HG03103 (cell line): ENCODE measurements at regions not wholly inside any gene's neighbourhood (a gene's known extent, or its start where the extent isn't known, plus 50 kb on each side); places are given as distances from the start of the nearest gene placed in this dataset.
"Not testable (repeated sequence)": the region's sequence is repeated elsewhere in the genome, so short reads cannot be mapped to it uniquely, and the experiment has no call there.

Experiments used
- ATAC-seq: cut with Tn5 transposase; IDR thresholded peaks from one replicate; pipeline ENCODE4 v1.9.1; 2021; ENCODE audit warnings: low read depth; ENCODE audit not compliant: unreplicated experiment

DNA sequence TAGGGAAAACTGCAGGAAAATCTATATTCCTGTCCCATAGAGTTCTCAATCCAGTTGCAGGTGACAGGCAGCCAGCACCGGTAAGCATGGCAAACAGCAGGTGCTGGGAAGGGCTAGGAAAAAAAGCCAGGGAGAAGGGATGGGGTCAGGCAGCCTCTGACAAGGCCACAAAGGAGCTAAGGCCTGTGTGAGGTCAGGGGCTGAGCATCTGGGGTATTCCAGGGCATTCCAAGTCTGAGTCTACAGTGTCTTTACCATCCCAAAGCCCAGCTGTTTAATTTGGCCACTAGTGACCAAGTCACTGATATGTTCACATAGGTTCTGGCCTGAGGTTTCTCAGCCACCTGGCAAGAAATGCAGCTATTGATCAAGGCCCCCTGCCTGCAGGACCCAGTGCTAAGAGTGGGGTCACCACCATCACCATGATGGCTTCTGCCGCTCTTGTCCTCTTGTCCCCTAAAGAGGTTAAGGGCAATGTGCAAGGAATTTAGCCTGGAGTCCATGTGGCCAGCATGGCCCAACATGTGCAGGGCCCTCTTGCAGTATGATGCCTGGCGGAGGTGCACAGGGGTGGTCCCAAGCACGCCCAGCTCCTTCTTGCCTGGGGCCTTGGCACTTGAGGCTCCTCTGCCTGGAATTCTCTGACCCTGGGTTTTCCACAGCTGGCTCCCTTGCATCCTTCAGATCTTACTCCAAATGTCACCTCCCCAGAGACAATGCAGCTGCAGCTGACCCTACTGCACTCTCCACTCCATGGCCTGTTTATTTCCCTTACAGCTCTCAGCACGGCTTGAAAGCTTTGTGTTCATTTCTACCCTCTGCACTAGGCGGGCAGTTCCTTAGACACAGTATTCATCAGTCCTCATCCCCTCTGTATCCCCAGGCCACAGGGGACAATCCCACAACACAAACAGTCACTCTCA, 213.1 kb downstream of the MSX2 start:
- no peak for ATAC-seq

DNA sequence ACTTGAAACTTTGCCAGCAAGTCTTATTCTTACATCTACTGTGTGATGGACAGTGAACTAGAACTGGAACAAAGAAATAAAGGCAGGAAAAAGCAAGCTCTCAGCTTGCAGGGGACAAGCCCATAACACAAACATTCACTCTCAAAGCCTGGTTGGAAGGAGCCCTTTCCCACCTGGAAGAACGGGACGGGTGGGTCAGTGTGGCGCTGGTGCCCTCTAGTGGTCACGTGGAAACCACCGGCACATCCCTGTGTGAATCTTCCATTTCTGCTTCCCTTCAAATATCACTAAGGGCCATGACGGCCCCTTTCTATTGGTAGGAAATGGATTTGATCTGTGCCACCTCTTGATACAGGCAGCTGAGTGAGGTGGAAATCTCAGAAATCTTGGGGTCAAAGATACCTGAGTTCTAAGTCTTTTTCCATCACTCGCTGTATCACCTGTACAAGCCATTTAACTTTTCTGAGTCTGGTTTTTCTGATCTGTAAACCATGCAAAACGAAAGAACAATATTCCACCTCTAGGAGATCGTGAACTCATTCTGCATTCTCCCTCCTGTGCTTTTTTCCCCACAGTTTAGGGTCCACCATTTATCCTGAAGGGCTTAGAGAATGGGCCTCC, 211.6 kb downstream of the MSX2 start:
- ATAC-seq: no peak

DNA sequence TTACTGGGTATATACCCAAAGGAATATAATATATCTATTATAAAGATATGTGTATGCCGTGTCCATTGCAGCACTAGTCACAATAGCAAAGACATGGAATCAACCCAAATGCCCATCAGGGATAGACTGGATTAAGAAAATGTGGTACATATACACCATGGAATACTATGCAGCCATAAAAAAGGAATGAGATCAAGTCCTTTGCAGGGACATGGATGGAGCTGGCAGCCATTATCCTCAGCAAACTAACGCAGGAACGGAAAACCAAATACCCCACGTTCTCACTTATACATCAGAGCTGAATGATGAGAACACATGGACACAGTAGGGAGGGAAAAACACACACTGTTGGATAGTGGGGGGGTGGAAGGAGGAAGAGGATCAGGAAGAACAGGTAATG, 206.7 kb downstream of the MSX2 start:
- ATAC-seq: not testable (repeated sequence)

DNA sequence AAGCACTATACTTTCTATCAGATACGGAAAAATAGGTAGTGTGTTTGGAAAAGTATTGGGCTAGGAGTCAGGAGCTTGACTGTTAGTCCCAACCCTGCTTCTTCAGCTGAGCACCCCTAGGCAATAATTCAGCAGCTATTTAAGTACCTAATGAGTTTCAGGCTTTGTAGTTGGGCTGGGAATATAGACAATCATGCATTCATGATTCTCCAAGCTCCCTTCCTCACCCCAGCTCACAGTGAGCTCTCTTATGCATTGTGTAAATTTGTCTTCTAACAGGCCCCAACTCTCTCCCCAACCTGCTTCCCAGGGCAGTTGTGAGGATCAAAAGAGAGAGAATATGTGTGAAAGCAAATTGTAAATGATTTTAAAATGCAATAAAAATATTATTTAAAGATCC, 201.2 kb downstream of the MSX2 start:
- ATAC-seq: no peak

DNA sequence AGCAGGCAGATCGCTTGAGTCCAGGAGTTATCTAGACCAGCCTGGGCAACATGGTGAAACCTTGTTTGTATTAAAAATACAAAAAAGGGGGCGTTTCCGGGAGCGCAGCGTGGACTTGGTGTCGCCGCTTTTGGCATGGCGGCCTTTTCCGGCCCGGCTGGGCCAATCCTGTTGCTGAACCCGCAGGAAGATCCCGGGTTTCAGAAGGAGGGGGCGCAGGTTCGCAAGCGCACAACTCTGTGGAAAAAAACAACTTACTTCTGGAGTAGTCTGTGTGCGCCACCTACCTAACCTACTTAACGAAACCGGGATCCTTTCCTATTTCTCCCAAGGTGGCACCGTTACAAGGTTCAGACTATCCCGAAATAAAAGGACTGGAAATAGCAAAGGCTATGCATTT, 198.6 kb downstream of the MSX2 start:
- no peak for ATAC-seq

DNA sequence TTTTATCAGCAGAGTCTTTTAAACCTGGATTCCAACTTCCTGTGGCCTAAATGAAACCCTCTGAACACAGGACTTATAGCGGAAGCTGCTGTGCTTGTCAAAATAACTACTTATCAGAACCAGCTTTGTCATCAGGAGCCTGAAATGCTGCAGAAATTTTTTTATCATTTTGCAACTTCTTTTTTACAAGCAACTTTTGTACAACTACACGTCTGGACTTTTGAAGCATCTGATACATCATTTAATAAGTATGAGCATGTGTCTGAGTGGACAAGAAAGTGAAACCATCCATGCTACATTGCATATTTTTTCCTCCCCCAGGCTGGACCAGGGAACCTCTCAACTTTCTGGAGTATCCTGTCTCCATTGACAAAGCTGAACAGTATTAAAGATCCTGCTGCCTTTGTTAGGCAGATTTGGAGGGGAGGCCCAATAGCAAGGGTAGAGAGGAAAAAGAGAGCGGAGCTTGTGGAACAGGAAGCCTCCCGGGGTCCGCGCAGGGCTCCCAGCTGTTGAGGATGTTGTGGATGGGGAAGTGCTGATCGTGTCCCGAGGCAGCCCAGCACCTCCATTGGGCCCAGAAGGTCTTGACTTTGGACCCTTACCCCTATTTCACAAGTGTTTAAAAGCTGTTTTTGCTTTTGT, 196.6 kb downstream of the MSX2 start:
- ATAC-seq: no peak

DNA sequence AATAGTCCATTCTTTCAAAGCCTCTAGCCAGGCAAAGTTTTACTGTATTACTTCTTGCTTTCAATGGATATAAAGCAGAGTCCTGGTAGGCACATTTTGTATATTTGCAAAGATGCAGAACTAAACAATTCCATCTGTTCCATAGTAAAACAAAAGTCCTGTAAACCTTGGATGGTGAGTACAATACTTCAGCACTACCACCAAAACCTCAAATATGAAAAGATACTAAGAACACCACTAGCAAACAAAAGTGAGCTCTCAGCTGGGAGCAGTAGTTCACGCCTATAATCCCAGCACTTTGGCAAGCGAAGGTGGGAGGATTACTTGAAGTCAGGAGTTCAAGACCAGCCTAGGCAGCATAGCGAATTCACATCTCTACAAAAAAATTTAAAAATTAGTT, 195.0 kb downstream of the MSX2 start:
- ATAC-seq: no peak

DNA sequence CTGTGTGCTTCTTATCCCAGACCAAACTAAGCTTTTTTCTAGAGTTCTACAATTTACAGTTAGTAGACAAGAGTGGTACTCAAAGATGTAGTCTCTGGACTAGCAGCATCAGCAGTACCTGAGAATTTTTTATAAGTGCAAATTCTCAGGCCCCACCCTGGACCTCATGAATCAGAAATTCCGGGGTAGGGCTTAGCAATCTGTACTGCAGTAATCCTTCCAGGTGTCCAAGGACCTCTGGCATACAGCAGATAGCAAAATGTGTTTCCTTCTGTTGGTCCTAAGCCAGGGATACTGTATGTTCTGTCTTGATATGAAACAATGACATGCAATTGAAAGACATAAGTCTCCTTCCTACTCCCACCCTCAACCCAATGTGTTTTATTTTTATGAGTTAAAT, 194.3 kb downstream of the MSX2 start:
- ATAC-seq: no peak

DNA sequence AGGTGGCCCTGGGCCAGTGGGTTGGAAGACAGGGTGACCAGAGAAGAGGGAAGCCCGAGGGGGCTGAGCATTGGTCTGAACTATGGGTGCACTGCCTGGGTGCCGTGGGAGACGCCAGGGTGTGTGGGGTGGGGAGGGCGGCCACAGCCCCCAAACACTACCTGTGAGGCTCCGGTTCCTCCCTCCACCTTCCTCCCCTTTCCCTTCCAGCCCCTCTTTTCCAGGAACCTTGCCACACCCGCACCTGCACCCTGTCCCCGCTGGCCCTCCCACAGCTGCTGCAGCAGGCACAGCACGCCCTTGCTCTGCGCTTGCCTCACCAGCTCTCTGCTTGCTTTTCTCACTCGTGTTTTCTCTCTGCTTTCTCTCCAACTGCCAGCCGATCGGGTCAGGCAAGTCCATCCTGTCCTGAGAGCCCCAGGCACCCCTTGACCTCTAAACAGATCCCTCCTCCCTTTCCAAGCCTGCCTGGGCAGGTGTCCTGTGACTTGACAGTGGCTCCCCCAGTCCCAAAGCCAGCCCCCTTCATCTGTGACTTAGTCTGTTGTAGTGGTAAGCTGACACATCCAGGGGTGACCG, 193.7 kb downstream of the MSX2 start:
- no peak for ATAC-seq

DNA sequence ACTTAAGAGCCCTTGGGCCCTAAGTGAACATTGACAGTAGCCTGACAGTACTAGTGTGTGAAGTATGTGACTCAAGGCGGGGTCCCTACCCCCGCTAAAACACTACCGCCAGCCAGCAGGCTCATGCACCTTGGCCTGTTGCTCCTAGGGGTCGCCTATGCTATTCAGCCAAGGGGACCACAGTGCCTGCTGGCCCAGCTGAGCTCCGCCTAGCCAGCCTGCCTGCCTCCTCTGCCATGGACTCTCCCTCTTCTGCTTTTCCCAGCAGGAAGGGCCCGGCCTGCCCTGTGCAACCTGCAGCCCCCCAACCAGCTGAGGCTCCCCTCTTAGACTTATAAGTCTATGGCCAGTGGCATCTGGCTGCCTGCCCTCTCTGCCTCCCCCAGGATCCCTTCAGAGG, 193.1 kb downstream of the MSX2 start:
- ATAC-seq: not testable (repeated sequence)

DNA sequence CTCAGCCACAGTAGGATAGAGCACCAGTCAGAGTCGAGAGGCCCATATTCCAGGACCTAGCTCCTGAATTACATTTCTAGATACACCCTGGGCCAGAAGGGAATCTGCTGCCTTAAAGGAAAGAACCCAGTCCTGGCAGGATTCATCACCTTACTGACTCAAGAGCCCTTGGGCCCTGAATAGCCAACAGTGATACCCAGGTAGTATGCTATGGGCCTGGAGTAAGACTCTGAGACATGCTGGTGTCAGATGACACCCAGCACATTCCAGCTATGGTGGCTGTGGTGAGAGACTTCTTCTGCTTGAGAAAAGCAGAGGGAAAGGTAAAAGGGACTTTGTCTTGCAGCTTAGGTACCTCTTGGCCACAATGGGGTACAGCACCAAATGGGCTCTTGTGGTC, 192.5 kb downstream of the MSX2 start:
- ATAC-seq: not testable (repeated sequence)

DNA sequence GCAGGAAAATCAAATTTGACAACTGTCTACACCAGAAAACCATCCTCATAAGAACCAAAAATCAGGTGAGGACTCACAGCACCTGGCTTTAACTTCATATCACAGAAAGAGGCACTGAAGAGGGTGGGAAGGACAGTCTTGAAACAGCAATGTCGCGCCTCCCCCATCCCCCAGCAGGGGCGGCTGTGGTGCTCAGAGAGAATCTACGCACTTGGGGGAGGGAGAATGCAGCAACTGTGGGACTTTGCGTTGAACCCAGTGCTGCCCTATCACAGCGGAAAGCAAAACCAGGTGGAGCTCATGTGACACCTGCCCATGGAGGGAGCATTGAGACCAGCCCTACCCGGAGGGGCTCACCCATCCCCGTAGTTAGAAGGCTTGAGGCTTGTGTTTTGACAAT, 191.8 kb downstream of the MSX2 start:
- no peak for ATAC-seq

DNA sequence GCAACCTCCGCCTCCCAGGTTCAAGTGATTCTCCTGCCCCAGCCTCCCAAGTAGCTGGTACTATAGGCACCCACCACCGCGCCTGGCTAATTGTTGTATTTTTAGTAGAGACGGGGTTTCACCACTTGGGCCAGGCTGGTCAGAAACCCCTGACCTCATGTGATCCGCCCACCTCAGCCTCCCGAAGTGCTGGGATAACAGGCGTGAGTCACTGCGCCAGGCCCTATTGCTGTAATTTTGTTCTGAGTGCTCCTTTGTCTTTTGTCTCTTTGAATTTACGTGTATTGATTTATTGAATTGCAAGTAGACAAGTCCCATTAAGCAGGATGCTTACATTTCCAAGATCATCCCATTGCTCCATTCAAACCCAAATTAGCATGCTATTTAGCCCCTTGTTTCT, 186.7 kb downstream of the MSX2 start:
- ATAC-seq: no peak

DNA sequence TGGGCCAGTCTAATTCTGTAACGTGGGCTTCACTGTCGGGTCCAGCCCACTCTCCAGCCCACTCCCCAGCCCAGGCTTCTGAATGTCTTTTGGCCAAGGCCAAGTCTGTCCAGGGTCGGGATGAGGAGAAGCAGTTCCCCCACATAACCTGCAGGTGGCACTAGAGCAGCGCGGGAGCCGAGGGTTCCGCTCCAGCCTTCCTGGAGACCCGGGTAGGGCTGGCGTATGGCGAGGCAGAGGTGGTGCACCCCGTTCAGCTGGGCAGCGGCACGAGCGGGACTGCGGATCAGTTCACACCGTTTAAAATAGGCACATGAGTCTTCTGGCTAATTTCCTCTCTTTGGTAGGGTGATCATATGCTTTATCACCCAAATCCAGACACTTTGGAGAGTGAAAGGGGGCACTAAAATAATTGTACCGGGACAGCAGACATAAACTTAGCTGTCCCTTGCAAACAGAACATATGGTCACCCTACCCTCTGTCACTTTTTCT, 185.9 kb downstream of the MSX2 start:
- ATAC-seq: peak; percentile 99

DNA sequence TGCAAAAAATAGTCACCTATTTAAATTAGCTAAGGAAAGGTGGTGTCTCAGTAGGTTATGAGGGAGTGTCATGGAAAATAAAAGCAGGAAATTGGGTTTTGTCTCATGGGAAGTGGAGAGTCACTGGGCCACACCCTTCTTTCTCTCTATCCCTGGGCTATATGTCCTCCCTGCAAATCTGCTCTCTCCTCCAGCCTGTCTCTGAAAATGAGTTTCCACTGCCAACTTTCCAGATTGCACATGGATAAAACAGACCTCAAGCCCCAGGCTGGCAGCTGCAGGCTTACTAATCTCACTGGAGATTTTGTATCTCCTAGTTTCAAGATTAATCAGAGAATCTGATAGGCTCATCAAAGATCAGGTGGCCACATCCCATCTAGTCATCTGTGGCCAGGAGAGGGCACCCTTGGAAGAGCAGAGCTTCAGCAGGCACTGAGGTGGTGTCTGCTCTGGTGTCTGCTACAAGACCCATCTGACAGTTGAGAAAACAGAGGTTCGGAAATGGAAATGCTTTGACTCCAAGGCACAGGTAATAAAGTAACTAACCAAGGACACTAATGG, 178.9 kb downstream of the MSX2 start:
- ATAC-seq: no peak

DNA sequence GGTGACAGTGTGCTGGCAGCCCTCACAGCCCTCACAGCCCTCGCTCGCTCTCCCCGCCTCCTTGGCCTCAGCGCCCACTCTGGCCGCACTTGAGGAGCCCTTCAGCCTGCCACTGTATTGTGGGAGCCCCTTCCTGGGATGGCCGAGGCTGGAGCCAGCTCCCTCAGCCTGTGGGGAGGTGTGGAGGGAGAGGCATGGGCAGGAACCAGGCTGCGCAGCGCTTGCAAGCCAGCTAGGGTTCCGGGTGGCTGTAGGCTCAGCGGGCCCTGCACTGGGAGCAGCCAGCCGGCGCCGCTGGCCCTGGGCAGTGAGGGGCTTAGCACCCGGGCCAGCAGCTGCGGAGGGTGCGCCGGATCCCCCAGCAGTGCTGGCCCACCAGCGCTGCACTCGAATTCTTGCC, 177.0 kb downstream of the MSX2 start:
- ATAC-seq: no peak

DNA sequence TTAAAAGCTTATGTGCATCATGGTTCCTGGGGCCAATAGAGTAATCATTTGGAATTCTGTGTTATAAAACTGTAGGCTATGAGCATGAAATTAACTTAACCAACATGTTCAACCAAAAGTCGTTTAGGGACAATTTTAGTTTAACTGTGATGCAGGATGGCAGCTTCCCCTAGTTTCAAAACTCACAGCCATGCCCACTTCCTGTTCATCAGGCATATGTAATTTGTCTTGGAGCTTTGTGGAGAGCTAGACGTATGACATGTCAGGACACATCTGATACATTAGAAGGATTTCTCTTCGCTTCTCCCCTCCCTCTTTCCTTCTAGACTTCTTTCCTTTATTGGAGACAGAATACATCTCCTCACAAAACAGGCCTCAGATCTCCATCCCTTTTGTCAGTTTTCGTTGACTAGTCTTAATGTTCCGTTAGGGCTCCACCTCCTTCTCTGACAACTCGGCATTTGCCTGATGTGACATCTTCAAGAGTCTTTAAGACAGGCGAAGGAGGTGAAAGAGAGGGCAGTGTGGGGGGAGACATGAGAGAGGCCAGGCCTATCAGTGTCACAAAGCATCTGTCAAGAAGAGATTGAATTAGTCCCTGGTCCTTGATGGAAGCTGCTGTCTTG, 176.0 kb downstream of the MSX2 start:
- ATAC-seq: no peak

DNA sequence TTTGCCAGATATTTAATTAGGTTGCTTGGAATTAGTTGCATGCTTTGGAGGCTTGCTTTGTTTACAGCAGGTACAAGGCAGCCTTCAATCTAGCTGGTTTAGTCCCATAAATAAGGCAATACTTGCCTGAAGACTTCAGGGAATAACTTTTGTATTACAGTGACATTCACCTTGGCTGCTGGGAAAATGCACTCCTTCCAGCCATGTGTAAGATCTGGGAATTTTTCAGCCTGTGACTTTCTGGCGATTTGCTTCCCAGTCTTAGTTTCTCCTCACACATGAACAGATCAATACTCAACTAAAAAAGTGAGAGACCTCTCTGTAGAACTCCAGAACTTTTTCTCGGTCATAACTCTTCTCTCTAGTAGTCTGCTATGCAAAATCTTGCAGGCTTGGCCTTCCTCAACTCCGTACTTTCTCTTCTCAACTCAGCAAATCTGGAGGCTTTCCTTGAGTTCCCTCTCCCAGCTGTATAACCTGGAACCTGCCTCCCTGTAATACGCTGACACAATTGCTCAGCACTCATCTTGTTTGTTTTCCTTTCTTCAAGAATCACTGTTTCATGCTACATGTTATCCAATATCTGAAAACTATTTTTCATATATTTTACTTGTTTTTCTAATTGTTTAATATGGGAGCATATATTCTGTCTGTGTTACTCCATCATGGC, 173.0 kb downstream of the MSX2 start:
- ATAC-seq: no peak

DNA sequence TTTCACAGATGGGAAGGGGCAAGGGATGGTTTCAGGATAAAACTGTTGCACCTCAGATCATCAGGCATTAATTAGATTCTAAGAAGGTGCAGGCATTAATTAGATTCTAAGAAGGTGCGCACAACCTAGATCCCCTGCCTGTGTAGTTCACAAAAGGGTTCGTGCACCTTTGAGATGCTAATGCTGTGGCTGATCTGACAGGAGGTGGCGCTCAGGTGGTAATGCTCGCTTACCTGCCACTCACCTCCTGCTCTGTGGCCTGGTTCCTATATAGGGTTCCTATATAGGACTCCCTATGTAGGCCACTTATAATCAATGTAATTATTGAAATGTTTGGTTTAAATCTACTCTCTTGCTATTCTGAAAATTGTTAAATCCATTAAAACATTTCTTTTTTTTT, 171.0 kb downstream of the MSX2 start:
- no peak for ATAC-seq

DNA sequence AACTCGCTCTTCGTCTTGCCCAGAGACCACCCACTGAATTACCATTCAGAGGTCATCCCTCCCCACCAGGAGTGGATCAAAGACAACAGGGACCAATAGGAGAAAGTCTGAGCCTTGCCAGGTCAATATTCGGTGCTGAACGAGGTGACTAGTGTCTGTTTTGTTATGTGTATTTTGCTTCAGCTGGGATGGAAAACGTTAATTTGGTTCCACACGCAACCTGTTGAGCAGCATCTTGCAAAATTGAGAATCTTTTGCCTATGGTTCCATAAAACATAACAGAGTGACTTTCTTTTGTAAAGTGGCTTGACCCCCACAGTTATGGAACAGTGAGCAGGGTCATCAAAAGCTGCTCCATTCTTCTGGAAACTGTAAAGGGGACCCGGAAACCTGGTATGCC, 168.4 kb downstream of the MSX2 start:
- ATAC-seq: no peak
